ENCODE measurements at regions not wholly inside any gene's neighbourhood (a gene's known extent, or its start where the extent isn't known, plus 50 kb on each side); places are given as distances from the start of the nearest gene placed in this dataset.

GRCh38 chr15:25616471-25616870 lies 177.6 kb upstream of the UBE3A start:
- TF ChIP-seq EZH2phosphoT487 (IDR thresholded peaks at IDR 0.05; ENCODE audit: insufficient read depth, low read depth) (no peak), EZH2 (IDR thresholded peaks at IDR 0.05; ENCODE audit: insufficient read depth, poor library complexity, severe bottlenecking) (no peak)
